ENCODE measurements at regions not wholly inside any gene's neighbourhood (a gene's known extent, or its start where the extent isn't known, plus 50 kb on each side); places are given as distances from the start of the nearest gene placed in this dataset.

DNA sequence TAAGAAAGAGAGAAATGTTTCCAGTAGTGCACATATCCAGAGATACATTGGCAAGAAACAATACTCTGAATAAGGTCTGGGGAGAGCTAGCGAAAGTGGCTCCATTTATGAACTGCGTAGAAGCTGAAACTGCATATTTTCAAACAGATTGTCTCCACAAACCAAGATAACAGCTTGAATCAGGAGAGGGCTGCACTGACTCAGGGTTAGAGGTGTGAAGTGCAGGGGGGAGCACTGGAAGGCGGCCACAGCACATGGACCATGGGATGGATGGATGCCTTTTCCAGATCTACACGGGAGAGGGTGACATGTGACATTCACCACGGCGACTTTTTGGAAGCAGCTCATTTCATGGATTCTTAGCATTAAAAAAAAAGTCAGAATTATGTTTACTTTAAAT lies 729.4 kb downstream of the RNF144A start:
- TF ChIP-seq EZH2 (IDR thresholded peaks at IDR 0.05; ENCODE audit: insufficient read depth, poor library complexity, severe bottlenecking) (no peak), EZH2phosphoT487 (IDR thresholded peaks at IDR 0.05; ENCODE audit: insufficient read depth, low read depth) (no peak)

Data from GM23248 (cell line).